H1 (cell line): ENCODE measurements at regions not wholly inside any gene's neighbourhood (a gene's known extent, or its start where the extent isn't known, plus 50 kb on each side); places are given as distances from the start of the nearest gene placed in this dataset.

Source experiments
- JUND ChIP-seq: IDR thresholded peaks from 2 replicates; pipeline ENCODE4 v1.6.1; 2011; ENCODE audit warnings: mild to moderate bottlenecking, improper control_type of control experiment, low read length

- no peak for TF ChIP-seq JUND
- TF ChIP-seq, all 59 proteins: peak for 0
Measured at GRCh38 chr12:94813314-94813713, 163.0 kb upstream of the TMCC3 start (continued).
